Fibroblast of villous mesenchyme (primary cell): ENCODE measurements at regions not wholly inside any gene's neighbourhood (a gene's known extent, or its start where the extent isn't known, plus 50 kb on each side); places are given as distances from the start of the nearest gene placed in this dataset.
"Not testable (repeated sequence)": the region's sequence is repeated elsewhere in the genome, so short reads cannot be mapped to it uniquely, and the experiment has no call there.

Experiments
- DNase-seq: peaks from one replicate; pipeline ENCODE4 v3.0.0-alpha.2; 2010; ENCODE audit warnings: low read depth
- H3K4me3 ChIP-seq: 2 replicates; pipeline ENCODE4 v1.5.1; 2011; ENCODE audit warnings: low read depth, mild to moderate bottlenecking, low read length
- CTCF ChIP-seq: IDR thresholded peaks from 2 replicates; pipeline ENCODE4 v1.5.1; 2012; ENCODE audit warnings: low read depth, mild to moderate bottlenecking, low read length; ENCODE audit not compliant: insufficient read depth

- no peak overlapping the region for H3K4me3 ChIP-seq
- no peak for TF ChIP-seq CTCF
- DNase-seq = no peak
Observed at GRCh38 chr7:12016439-12016838, 184.4 kb upstream of the THSD7A start.

DNA sequence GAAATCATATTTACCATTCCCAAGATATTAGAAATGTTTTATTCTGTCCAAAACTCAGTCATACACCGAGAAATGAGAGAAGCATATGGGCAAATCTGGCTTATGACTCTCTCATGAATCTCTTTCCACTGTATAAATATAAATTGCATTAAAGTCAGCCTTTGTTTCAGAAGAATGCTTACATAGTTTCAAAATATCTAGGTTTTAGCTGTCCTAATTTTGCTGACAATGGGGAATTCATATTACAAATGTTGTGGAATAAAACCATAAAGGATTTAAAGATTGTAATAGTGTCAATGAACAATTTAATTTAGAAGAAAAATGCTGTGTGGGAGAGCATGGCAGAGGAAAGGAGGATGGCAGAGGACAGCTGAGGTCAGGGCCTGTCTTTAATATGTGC is 185.0 kb upstream of the THSD7A start:
- no peak for DNase-seq
- no peak overlapping the region for H3K4me3 ChIP-seq
- TF ChIP-seq CTCF = no peak

- not testable (repeated sequence) for H3K4me3 ChIP-seq
- DNase-seq = peak; percentile 15
Observed at GRCh38 chr7:12022011-12022410, 189.1 kb upstream of the TMEM106B start.

DNA sequence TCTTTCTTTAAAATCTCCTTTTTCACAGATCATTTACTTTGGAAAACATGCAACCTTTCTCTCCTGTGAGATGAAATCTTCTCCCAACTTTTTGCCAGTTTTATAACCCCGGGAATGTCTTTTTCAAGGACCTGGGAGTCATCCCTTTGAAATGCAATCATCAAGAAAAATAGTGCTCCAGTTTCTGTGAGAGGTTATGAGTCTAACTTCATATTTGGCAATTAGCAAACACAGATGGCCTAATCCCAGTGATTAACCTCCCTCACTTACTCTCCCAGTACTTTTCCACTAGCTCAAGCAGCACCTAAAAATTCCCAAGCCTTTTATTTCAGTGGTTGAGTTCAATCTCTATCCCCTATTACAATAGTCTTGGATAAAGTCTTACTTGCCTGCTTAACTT is 185.8 kb upstream of the TMEM106B start:
- H3K4me3 ChIP-seq = no peak overlapping the region
- no peak for TF ChIP-seq CTCF
- peak; percentile 78 for DNase-seq

- DNase-seq = no peak
- no peak overlapping the region for H3K4me3 ChIP-seq
- TF ChIP-seq CTCF = no peak
Observed at GRCh38 chr7:12028508-12028907, 182.6 kb upstream of the TMEM106B start.

GRCh38 chr7:12030116-12030515 is 181.0 kb upstream of the TMEM106B start:
- DNase-seq = peak; percentile 41
- no peak for TF ChIP-seq CTCF
- H3K4me3 ChIP-seq = no peak overlapping the region

DNA sequence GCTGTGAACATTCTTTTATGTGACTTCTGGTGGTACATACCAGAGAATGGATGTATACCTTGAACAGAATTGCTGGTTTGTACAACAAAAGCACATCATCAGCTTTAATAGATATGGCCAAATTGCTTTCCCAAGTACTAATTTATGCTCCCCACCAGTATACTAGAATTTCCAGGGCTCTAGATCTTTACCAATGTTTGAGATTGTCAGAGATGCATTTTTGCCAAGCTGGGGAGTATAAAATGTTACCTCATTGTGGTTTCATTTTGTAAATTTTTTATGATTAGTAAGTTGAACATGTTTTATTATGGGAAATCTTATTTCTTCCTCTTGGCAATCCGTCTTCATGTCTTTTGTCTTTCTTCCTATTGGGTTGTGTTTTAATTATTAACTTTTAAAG is 179.9 kb upstream of the TMEM106B start:
- no peak overlapping the region for H3K4me3 ChIP-seq
- no peak for TF ChIP-seq CTCF
- no peak for DNase-seq
